H1 (cell line): ENCODE measurements at regions not wholly inside any gene's neighbourhood (a gene's known extent, or its start where the extent isn't known, plus 50 kb on each side); places are given as distances from the start of the nearest gene placed in this dataset.

Experiments
- CTCF ChIA-PET: fragments of 300-600 bp; sonication (Branson Sonifier 250); formaldehyde crosslinking; loops from one replicate; lab custom pipeline; 2021; ENCODE audit not compliant: partially characterized antibody; lab: Charles Lee
- POLR2A ChIA-PET: fragments of 300-600 bp; sonication (Branson Sonifier 250); formaldehyde crosslinking; loops from one replicate; lab custom pipeline; 2021; ENCODE audit warnings: inconsistent platforms; ENCODE audit not compliant: partially characterized antibody; lab: Charles Lee
- DNase-seq, 2 experiments: peaks; one replicate each; pipeline versions ENCODE4 v3.0.0 to v3.0.0-alpha.2; 2010 to 2022; ENCODE audit warnings: low spot score in 2 of 2, low read depth in 1 of 2, mixed read lengths in 1 of 2
- FAIRE-seq: peaks from 2 replicates; lab custom pipeline; 2011; peaks lifted over from hg19 to GRCh38; lab: Jason Lieb, UNC
- H2AFZ ChIP-seq: 2 replicates; pipeline ENCODE4 v1.8.1; 2012; ENCODE audit warnings: low read length, inconsistent platforms
- H2AK5ac ChIP-seq: 2 replicates; pipeline ENCODE4 v1.6.1; 2013; ENCODE audit warnings: low read depth, low read length
- H2BK120ac ChIP-seq: replicated peaks from 2 replicates; pipeline ENCODE3; 2013; ENCODE audit warnings: low read depth, low read length, inconsistent platforms
- H2BK12ac ChIP-seq: 2 replicates; pipeline ENCODE4 v1.6.1; 2013; ENCODE audit warnings: low read depth, low read length
- H2BK15ac ChIP-seq: 2 replicates; pipeline ENCODE4 v1.6.1; 2013; ENCODE audit warnings: low read length
- H2BK20ac ChIP-seq: 2 replicates; pipeline ENCODE4 v1.6.1; 2013; ENCODE audit warnings: low read length
- H2BK5ac ChIP-seq: 2 replicates; pipeline ENCODE4 v1.6.1; 2013; ENCODE audit warnings: low read depth, low read length
- H3K14ac ChIP-seq: 2 replicates; pipeline ENCODE4 v1.6.1; 2013; ENCODE audit warnings: inconsistent platforms; ENCODE audit not compliant: insufficient read length
- H3K18ac ChIP-seq: 2 replicates; pipeline ENCODE4 v1.6.1; 2013; ENCODE audit warnings: low read length; ENCODE audit errors: extremely low read depth
- H3K23ac ChIP-seq: 2 replicates; pipeline ENCODE4 v1.6.1; 2013; ENCODE audit warnings: inconsistent platforms; ENCODE audit not compliant: insufficient read length
- H3K23me2 ChIP-seq: 2 replicates; pipeline ENCODE4 v1.6.1; 2013; ENCODE audit warnings: low read depth, low read length
- H3K27ac ChIP-seq: 2 replicates; pipeline ENCODE4 v1.6.1; 2011; ENCODE audit warnings: low read depth, low read length, inconsistent platforms
- H3K27me3 ChIP-seq, 4 experiments: replicated peaks in 1 of 4; 1 replicate in 1 of 4; 2 replicates in 3 of 4; pipeline versions ENCODE4 v1.6.1 to v1.8.1; 2011 to 2013; ENCODE audit warnings: low read length in 3 of 4, mild to moderate bottlenecking in 3 of 4, inconsistent platforms in 2 of 4, mixed read lengths in 2 of 4, moderate library complexity in 1 of 4; ENCODE audit not compliant: control insufficient read depth in 3 of 4, insufficient read depth in 3 of 4; ENCODE audit errors: extremely low read depth in 1 of 4
- H3K36me3 ChIP-seq, 4 experiments: 2 replicates each; pipeline versions ENCODE4 v1.6.1 to v1.8.1; 2011 to 2013; ENCODE audit warnings: mild to moderate bottlenecking in 4 of 4, low read length in 3 of 4, moderate library complexity in 2 of 4, control low read depth in 1 of 4, inconsistent platforms in 1 of 4; ENCODE audit not compliant: insufficient read depth in 4 of 4, control insufficient read depth in 2 of 4
- H3K4ac ChIP-seq: replicated peaks from 2 replicates; pipeline ENCODE3; 2013; ENCODE audit warnings: low read length, low read depth, mixed read lengths, inconsistent platforms; ENCODE audit not compliant: insufficient read length
- H3K4me1 ChIP-seq, 4 experiments: replicated peaks in 1 of 4; 1 replicate in 1 of 4; 2 replicates in 3 of 4; pipeline versions ENCODE4 v1.6.1 to v1.8.1; 2011 to 2013; ENCODE audit warnings: low read length in 3 of 4, inconsistent platforms in 2 of 4, mixed read lengths in 1 of 4; ENCODE audit not compliant: insufficient read depth in 4 of 4, control insufficient read depth in 3 of 4
- H3K4me2 ChIP-seq, 2 experiments: 2 replicates each; pipeline versions ENCODE4 v1.6.1 to v1.8.1; 2011 to 2013; ENCODE audit warnings: low read depth in 2 of 2, low read length in 2 of 2, control low read depth in 1 of 2, inconsistent platforms in 1 of 2, mild to moderate bottlenecking in 1 of 2; ENCODE audit not compliant: insufficient read depth in 1 of 2
- H3K4me3 ChIP-seq, 4 experiments: fragments of 200-600, 300-600 bp in 1 of 4; sonication (generic), shearing (Covaris generic), sonication (Bioruptor Twin) in 1 of 4; 2 replicates each; pipeline versions ENCODE4 v1.5.1 to v1.8.1; 2011 to 2016; ENCODE audit warnings: low read length in 4 of 4, low read depth in 3 of 4, control low read depth in 2 of 4, inconsistent platforms in 2 of 4, mild to moderate bottlenecking in 2 of 4, mixed read lengths in 1 of 4, moderate library complexity in 1 of 4; ENCODE audit not compliant: insufficient read depth in 2 of 4; ENCODE audit errors: extremely low read depth in 1 of 4
- H3K56ac ChIP-seq: replicated peaks from 2 replicates; pipeline ENCODE3; 2013; ENCODE audit warnings: low read depth, mild to moderate bottlenecking, mixed read lengths, low read length, inconsistent platforms; ENCODE audit not compliant: insufficient read length
- H3K79me1 ChIP-seq: 2 replicates; pipeline ENCODE4 v1.6.1; 2013; ENCODE audit warnings: low read depth, low read length, control low read depth
- H3K79me2 ChIP-seq, 2 experiments: 2 replicates each; pipeline versions ENCODE4 v1.6.1 to v1.8.1; 2012 to 2013; ENCODE audit warnings: low read length in 2 of 2, mild to moderate bottlenecking in 2 of 2, inconsistent platforms in 1 of 2; ENCODE audit not compliant: insufficient read depth in 2 of 2, control insufficient read depth in 1 of 2
- H3K9ac ChIP-seq, 4 experiments: replicated peaks in 1 of 4; 1 replicate in 1 of 4; 2 replicates in 3 of 4; pipeline versions ENCODE4 v1.6.1 to v1.8.1; 2011 to 2013; ENCODE audit warnings: low read depth in 3 of 4, low read length in 3 of 4, control low read depth in 2 of 4, mild to moderate bottlenecking in 2 of 4, moderate library complexity in 2 of 4, inconsistent platforms in 1 of 4; ENCODE audit errors: extremely low read depth in 1 of 4
- H3K9me3 ChIP-seq, 2 experiments: 2 replicates each; pipeline versions ENCODE4 v1.6.1 to v1.8.1; 2012 to 2013; ENCODE audit warnings: mild to moderate bottlenecking in 2 of 2, moderate library complexity in 2 of 2, control low read depth in 1 of 2, inconsistent platforms in 1 of 2, low read depth in 1 of 2, low read length in 1 of 2, mixed read lengths in 1 of 2; ENCODE audit not compliant: insufficient read depth in 2 of 2
- H4K20me1 ChIP-seq, 2 experiments: replicated peaks in 1 of 2; 2 replicates each; pipeline versions ENCODE3 to v1.8.1; 2011 to 2013; ENCODE audit warnings: inconsistent platforms in 2 of 2, low read length in 2 of 2, mild to moderate bottlenecking in 1 of 2; ENCODE audit not compliant: insufficient read depth in 2 of 2, control insufficient read depth in 1 of 2
- H4K5ac ChIP-seq: 2 replicates; pipeline ENCODE4 v1.6.1; 2013; ENCODE audit warnings: low read length, low read depth, mixed read lengths, inconsistent platforms; ENCODE audit not compliant: insufficient read length
- H4K8ac ChIP-seq: 2 replicates; pipeline ENCODE4 v1.8.0; 2013; ENCODE audit warnings: mild to moderate bottlenecking, moderate library complexity, low read length, inconsistent platforms; ENCODE audit not compliant: insufficient read depth; ENCODE audit errors: extremely low read depth
- H4K91ac ChIP-seq: replicated peaks from 2 replicates; pipeline ENCODE3; 2013; ENCODE audit warnings: low read length, mixed read lengths, inconsistent platforms; ENCODE audit not compliant: insufficient read length
- ASH2L ChIP-seq: fragments of 200-600, 300-600 bp; sonication (generic); IDR thresholded peaks from one replicate; pipeline ENCODE4 v1.7.1; 2017; ENCODE audit warnings: low read length
- BACH1 ChIP-seq: IDR thresholded peaks from 2 replicates; pipeline ENCODE4 v1.6.1; 2012; ENCODE audit warnings: low read length, improper control_type of control experiment
- CHD2 ChIP-seq: IDR thresholded peaks from 2 replicates; pipeline ENCODE4 v1.6.1; 2012; ENCODE audit warnings: low read length, improper control_type of control experiment
- CREB1 ChIP-seq: IDR thresholded peaks from 2 replicates; pipeline ENCODE4 v1.6.1; 2012; ENCODE audit warnings: inconsistent platforms
- EGR1 ChIP-seq: IDR thresholded peaks from 2 replicates; pipeline ENCODE4 v1.6.1; 2011; ENCODE audit warnings: low read depth, low read length, borderline replicate concordance
- EP300 ChIP-seq, 2 experiments: IDR thresholded peaks; 1 replicate in 1 of 2; 2 replicates in 1 of 2; pipeline ENCODE4 v1.6.1; 2011 to 2012; ENCODE audit warnings: low read depth in 2 of 2, low read length in 2 of 2, mild to moderate bottlenecking in 2 of 2, borderline replicate concordance in 1 of 2, inconsistent platforms in 1 of 2, moderate library complexity in 1 of 2
- KDM4A ChIP-seq: IDR thresholded peaks from one replicate; pipeline ENCODE4 v1.7.1; 2012; ENCODE audit warnings: low read depth, mild to moderate bottlenecking, moderate library complexity, low read length, inconsistent platforms; ENCODE audit not compliant: severe bottlenecking
- MAFK ChIP-seq: IDR thresholded peaks from 2 replicates; pipeline ENCODE4 v1.6.1; 2012; ENCODE audit warnings: low read depth, mild to moderate bottlenecking, improper control_type of control experiment, low read length
- MAX ChIP-seq: IDR thresholded peaks from 2 replicates; pipeline ENCODE4 v1.6.1; 2012; ENCODE audit warnings: inconsistent platforms
- POLR2A ChIP-seq, 2 experiments: IDR thresholded peaks; 1 replicate in 1 of 2; 2 replicates in 1 of 2; pipeline ENCODE4 v1.6.1; 2011; ENCODE audit warnings: low read depth in 2 of 2, low read length in 2 of 2, mild to moderate bottlenecking in 2 of 2; ENCODE audit errors: control extremely low read depth in 1 of 2
- POU5F1 ChIP-seq: IDR thresholded peaks from 2 replicates; pipeline ENCODE4 v1.6.1; 2011; ENCODE audit warnings: low read depth, mild to moderate bottlenecking, low read length, moderate library complexity
- RAD21 ChIP-seq, 2 experiments: IDR thresholded peaks in 1 of 2; conservative IDR thresholded peaks in 1 of 2; 2 replicates each; pipeline ENCODE4 v1.6.1; 2011; ENCODE audit warnings: low read depth in 2 of 2, low read length in 2 of 2, improper control_type of control experiment in 1 of 2, inconsistent platforms in 1 of 2, mild to moderate bottlenecking in 1 of 2, moderate library complexity in 1 of 2
- RBBP5 ChIP-seq: IDR thresholded peaks from 2 replicates; pipeline ENCODE4 v1.7.1; 2012; ENCODE audit warnings: low read depth, mild to moderate bottlenecking, inconsistent platforms, low read length, moderate library complexity, borderline replicate concordance
- SAP30 ChIP-seq: fragments of 300-600 bp; sonication (generic); IDR thresholded peaks from 2 replicates; pipeline ENCODE4 v1.7.1; 2012; ENCODE audit warnings: low read length, moderate library complexity, mild to moderate bottlenecking, inconsistent platforms; ENCODE audit not compliant: insufficient read depth, insufficient replicate concordance
- TEAD4 ChIP-seq: IDR thresholded peaks from 2 replicates; pipeline ENCODE4 v1.6.1; 2012; ENCODE audit warnings: low read depth, low read length, inconsistent platforms, mixed read lengths
- ZNF274 ChIP-seq: IDR thresholded peaks from 2 replicates; pipeline ENCODE4 v1.7.0; 2012; ENCODE audit warnings: low read length, borderline replicate concordance; ENCODE audit errors: extremely low read depth
- WGBS, 2 experiments: shearing (Covaris generic) in 1 of 2; methylation state at CpG; one replicate each; pipeline versions ENCODE4 v1.1.6 to v1.1.7; 2013 to 2015; ENCODE audit warnings: low lambda C conversion rate in 2 of 2, mixed read lengths in 2 of 2, inconsistent platforms in 1 of 2, low coverage in 1 of 2, missing lambda C conversion rate in 1 of 2; ENCODE audit not compliant: insufficient replicate concordance in 2 of 2, insufficient coverage in 1 of 2, insufficient read length in 1 of 2; ENCODE audit errors: extremely low coverage in 1 of 2, missing lambda C conversion rate in 1 of 2; 5-methylcytosine and 5-hydroxymethylcytosine counted together

- POLR2A ChIA-PET = no interaction called here
- DNase-seq (no peak), FAIRE-seq (no peak)
- no peak overlapping the region for H3K23ac ChIP-seq
- H3K27ac ChIP-seq = no peak overlapping the region
- no peak overlapping the region for H2BK120ac ChIP-seq
- no peak overlapping the region for H3K9ac ChIP-seq
- H2BK20ac ChIP-seq = no peak overlapping the region
- H3K27me3 ChIP-seq = no peaks in the 10 kb centered on the region
- no peak overlapping the region for H3K56ac ChIP-seq
- no peaks in the 10 kb centered on the region for H3K4me1 ChIP-seq
- no peak overlapping the region for H4K8ac ChIP-seq
- H2BK5ac ChIP-seq = no peak overlapping the region
- H2BK12ac ChIP-seq = no peak overlapping the region
- H2AFZ ChIP-seq = no peak overlapping the region
- CTCF ChIA-PET = interaction anchor here (0.6 to 2.5 kb wide), 2 partner anchors 10 to 423 kb away, joined by 3 to 8 read pairs; no protein-coding TSS in a partner anchor
- H3K4me2 ChIP-seq = no peak overlapping the region
- H3K4me3 ChIP-seq = no peak overlapping the region
- H4K20me1 ChIP-seq = no peaks in the 10 kb centered on the region
- no peaks in the 10 kb centered on the region for H3K36me3 ChIP-seq
- no peak overlapping the region for H4K5ac ChIP-seq
- no peaks in the 10 kb centered on the region for H3K9me3 ChIP-seq
- no peaks in the 10 kb centered on the region for H3K79me1 ChIP-seq
- no peak overlapping the region for H3K14ac ChIP-seq
- H3K4ac ChIP-seq = no peak overlapping the region
- no peak overlapping the region for H2AK5ac ChIP-seq
- no peak overlapping the region for H3K18ac ChIP-seq
- no peaks in the 10 kb centered on the region for H3K23me2 ChIP-seq
- 90% methylated on average over 3 of the region's 3 CpGs; no CpG with 5 or more reads in 1 of the 2 experiments for WGBS, 2 experiments
- H3K79me2 ChIP-seq = no peaks in the 10 kb centered on the region
- H4K91ac ChIP-seq = no peak overlapping the region
- no peak overlapping the region for H2BK15ac ChIP-seq
- no peak for TF ChIP-seq ZNF274
- TF ChIP-seq MAFK = no peak
- no peak for TF ChIP-seq CREB1
- no peak for TF ChIP-seq ASH2L
- no peak for TF ChIP-seq BACH1
- TF ChIP-seq TEAD4 = no peak
- no peak for TF ChIP-seq POLR2A (IDR thresholded peaks at IDR 0.05; ENCODE audit: control extremely low read depth in 1 of 2, low read depth in 2 of 2, low read length in 2 of 2)
- no peak for TF ChIP-seq EGR1
- no peak for TF ChIP-seq SAP30
- no peak for TF ChIP-seq RAD21 (IDR thresholded peaks at IDR 0.05 in 1 of 2, conservative IDR thresholded peaks at IDR 0.05 in 1 of 2; ENCODE audit: low read depth in 2 of 2, low read length in 2 of 2)
- no peak for TF ChIP-seq CHD2
- TF ChIP-seq RBBP5 = no peak
- no peak for TF ChIP-seq POU5F1
- no peak for TF ChIP-seq MAX
- no peak for TF ChIP-seq EP300 (IDR thresholded peaks at IDR 0.05; ENCODE audit: borderline replicate concordance in 1 of 2, low read depth in 2 of 2, low read length in 2 of 2)
- no peak for TF ChIP-seq KDM4A
These were observed 104.1 kb upstream of the SLC25A13 start for GRCh38 chr7:96426027-96426426.
